IMR-90 (cell line): ENCODE measurements at regions not wholly inside any gene's neighbourhood (a gene's known extent, or its start where the extent isn't known, plus 50 kb on each side); places are given as distances from the start of the nearest gene placed in this dataset.

ENCODE experiments used
- ATAC-seq: fragments of 200-7000 bp; cut with Tn5 transposase; 2 replicates; pipeline ENCODE4 v1.9.1; 2020; ENCODE audit warnings: low read depth, mild to moderate bottlenecking, moderate library complexity
- BruUV-seq: library from RNA; stranded (reverse); fragments of 400-500 nt; replicated peaks from 2 replicates; lab custom pipeline; 2021; lab: Mats Ljungman, UMichigan
- CTCF ChIA-PET: fragments of 300-600 bp; formaldehyde crosslinking; extraction: SDS; loops from one replicate; lab custom pipeline; 2021; ENCODE audit warnings: antibody characterized with exemption; lab: Yijun Ruan, JAX
- POLR2A ChIA-PET: fragments of 300-600 bp; sonication (Branson Sonifier 250); formaldehyde crosslinking; loops from one replicate; lab custom pipeline; 2022; ENCODE audit warnings: antibody characterized with exemption; ENCODE audit not compliant: unreplicated experiment; lab: Charles Lee
- DNase-seq: peaks from one replicate; pipeline ENCODE4 v3.0.0; 2013
- H2AFZ ChIP-seq: replicated peaks from 2 replicates; pipeline ENCODE3; 2013; ENCODE audit warnings: low read length, mild to moderate bottlenecking; ENCODE audit not compliant: poor library complexity
- H2AK5ac ChIP-seq: 2 replicates; pipeline ENCODE4 v1.6.1; 2013; ENCODE audit warnings: low read depth, low read length, inconsistent platforms
- H2AK9ac ChIP-seq: replicated peaks from 2 replicates; pipeline ENCODE3; 2013; ENCODE audit warnings: mild to moderate bottlenecking, low read depth, low read length, moderate library complexity; ENCODE audit not compliant: poor library complexity
- H2BK120ac ChIP-seq: 2 replicates; pipeline ENCODE4 v1.6.1; 2013; ENCODE audit warnings: low read depth, low read length, inconsistent platforms
- H2BK15ac ChIP-seq: 3 replicates; pipeline ENCODE4 v1.6.1; 2013; ENCODE audit warnings: low read depth, low read length, inconsistent platforms
- H2BK20ac ChIP-seq: 2 replicates; pipeline ENCODE4 v1.6.1; 2013; ENCODE audit warnings: low read depth, mild to moderate bottlenecking, inconsistent platforms, low read length, moderate library complexity
- H2BK5ac ChIP-seq: 2 replicates; pipeline ENCODE4 v1.6.1; 2013; ENCODE audit warnings: mild to moderate bottlenecking, low read depth, low read length, inconsistent platforms; ENCODE audit not compliant: poor library complexity, severe bottlenecking
- H3K14ac ChIP-seq: replicated peaks from 2 replicates; pipeline ENCODE4 v1.6.1; 2013; ENCODE audit warnings: low read depth, low read length, inconsistent platforms
- H3K18ac ChIP-seq: 2 replicates; pipeline ENCODE4 v1.6.1; 2013; ENCODE audit warnings: low read depth, low read length, control low read depth
- H3K23ac ChIP-seq: 2 replicates; pipeline ENCODE4 v1.6.1; 2013; ENCODE audit warnings: low read depth, low read length, inconsistent platforms
- H3K27ac ChIP-seq: 2 replicates; pipeline ENCODE4 v1.5.1; 2013; ENCODE audit warnings: mild to moderate bottlenecking, control low read depth, low read length; ENCODE audit not compliant: insufficient read depth
- H3K27me3 ChIP-seq: 2 replicates; pipeline ENCODE4 v1.6.1; 2013; ENCODE audit warnings: low read length; ENCODE audit not compliant: control insufficient read depth, insufficient read depth
- H3K36me3 ChIP-seq: 2 replicates; pipeline ENCODE4 v1.6.1; 2013; ENCODE audit warnings: low read length, mixed read lengths; ENCODE audit not compliant: control insufficient read depth, insufficient read depth
- H3K4ac ChIP-seq: 2 replicates; pipeline ENCODE4 v1.6.1; 2013; ENCODE audit warnings: low read depth, low read length, inconsistent platforms
- H3K4me1 ChIP-seq: 2 replicates; pipeline ENCODE4 v1.6.1; 2013; ENCODE audit warnings: low read length, mixed read lengths; ENCODE audit not compliant: control insufficient read depth, insufficient read depth
- H3K4me2 ChIP-seq: 2 replicates; pipeline ENCODE4 v1.6.1; 2013; ENCODE audit warnings: low read depth, mild to moderate bottlenecking, control low read depth, low read length, moderate library complexity
- H3K4me3 ChIP-seq: 2 replicates; pipeline ENCODE4 v1.5.1; 2013; ENCODE audit warnings: low read depth, mild to moderate bottlenecking, control low read depth, low read length, moderate library complexity; ENCODE audit not compliant: insufficient read depth
- H3K56ac ChIP-seq: 2 replicates; pipeline ENCODE4 v1.6.1; 2013; ENCODE audit warnings: low read length, inconsistent platforms; ENCODE audit not compliant: insufficient read depth; ENCODE audit errors: extremely low read depth
- H3K79me1 ChIP-seq, 2 experiments: 2 replicates each; pipeline ENCODE4 v1.6.1; 2013; ENCODE audit warnings: low read length in 2 of 2, inconsistent platforms in 1 of 2, low read depth in 1 of 2
- H3K9ac ChIP-seq: 2 replicates; pipeline ENCODE4 v1.6.1; 2013; ENCODE audit warnings: low read depth, low read length, control low read depth
- H3K9me1 ChIP-seq: 2 replicates; pipeline ENCODE4 v1.6.1; 2013; ENCODE audit warnings: low read length, inconsistent platforms; ENCODE audit not compliant: insufficient read depth
- H3K9me3 ChIP-seq: 2 replicates; pipeline ENCODE4 v1.6.1; 2013; ENCODE audit warnings: low read length; ENCODE audit not compliant: control insufficient read depth, insufficient read depth
- H4K20me1 ChIP-seq: 2 replicates; pipeline ENCODE4 v1.6.1; 2013; ENCODE audit warnings: low read length, inconsistent platforms; ENCODE audit not compliant: insufficient read depth
- H4K5ac ChIP-seq: 2 replicates; pipeline ENCODE4 v1.6.1; 2013; ENCODE audit warnings: mild to moderate bottlenecking, low read depth, low read length, control low read depth
- H4K8ac ChIP-seq, 2 experiments: 2 replicates each; pipeline ENCODE4 v1.6.1; 2013; ENCODE audit warnings: low read depth in 2 of 2, low read length in 2 of 2, control low read depth in 1 of 2, inconsistent platforms in 1 of 2
- H4K91ac ChIP-seq: 2 replicates; pipeline ENCODE4 v1.6.1; 2013; ENCODE audit warnings: low read depth, low read length, inconsistent platforms; ENCODE audit not compliant: insufficient read depth
- BHLHE40 ChIP-seq: fragments of 150-350 bp; IDR thresholded peaks from 2 replicates; pipeline ENCODE4 v1.6.1; 2016; ENCODE audit warnings: mild to moderate bottlenecking, low read depth, low read length
- CHD1 ChIP-seq: IDR thresholded peaks from 2 replicates; pipeline ENCODE4 v1.6.1; 2012; ENCODE audit warnings: low read depth, low read length, improper control_type of control experiment
- FOS ChIP-seq: fragments of 150-350 bp; IDR thresholded peaks from 2 replicates; pipeline ENCODE4 v1.6.1; 2016; ENCODE audit warnings: low read depth, low read length
- MAFK ChIP-seq: IDR thresholded peaks from 2 replicates; pipeline ENCODE4 v1.6.1; 2012; ENCODE audit warnings: low read depth, low read length, improper control_type of control experiment
- MAZ ChIP-seq: IDR thresholded peaks from 2 replicates; pipeline ENCODE4 v1.6.1; 2012; ENCODE audit warnings: low read depth, mild to moderate bottlenecking, low read length, improper control_type of control experiment, moderate library complexity, borderline replicate concordance
- MXI1 ChIP-seq: IDR thresholded peaks from 2 replicates; pipeline ENCODE4 v1.6.1; 2012; ENCODE audit warnings: low read depth, mild to moderate bottlenecking, low read length, moderate library complexity, borderline replicate concordance
- NFE2L2 ChIP-seq: fragments of 150-350 bp; IDR thresholded peaks from 2 replicates; pipeline ENCODE4 v1.6.1; 2016; ENCODE audit warnings: low read depth, mild to moderate bottlenecking, low read length
- POLR2A ChIP-seq: IDR thresholded peaks from 2 replicates; pipeline ENCODE4 v1.6.1; 2012; ENCODE audit warnings: mild to moderate bottlenecking, low read depth, low read length
- RAD21 ChIP-seq: IDR thresholded peaks from 2 replicates; pipeline ENCODE4 v1.6.1; 2012; ENCODE audit warnings: low read length, improper control_type of control experiment
- RCOR1 ChIP-seq: IDR thresholded peaks from 2 replicates; pipeline ENCODE4 v1.6.1; 2012; ENCODE audit warnings: mild to moderate bottlenecking, low read length, improper control_type of control experiment; ENCODE audit not compliant: insufficient replicate concordance
- SMC3 ChIP-seq: fragments of 150-350 bp; IDR thresholded peaks from 2 replicates; pipeline ENCODE4 v1.6.1; 2016; ENCODE audit warnings: low read depth, mild to moderate bottlenecking, antibody characterized with exemption, low read length, moderate library complexity
- WGBS, 2 experiments: methylation state at CpG; one replicate each; pipeline versions ENCODE4 v1.1.5 to v1.1.7; 2013; ENCODE audit warnings: missing lambda C conversion rate in 2 of 2; ENCODE audit not compliant: insufficient read length in 1 of 2; ENCODE audit errors: extremely low coverage in 2 of 2; 5-methylcytosine and 5-hydroxymethylcytosine counted together
- dilution Hi-C: fragments of 300-500 bp; cut with HindIII; formaldehyde crosslinking; loops from one replicate; pipeline ENCODE4 v1.14.3; 2018; ENCODE audit warnings: low sequenced_read_pairs; ENCODE audit not compliant: unreplicated experiment
- in situ Hi-C: fragments of 300-500 bp; cut with MboI; formaldehyde crosslinking; loops from 3 replicates; pipeline ENCODE4 v1.14.3; 2019; ENCODE audit warnings: low sequenced_read_pairs, inconsistent platforms, mixed read lengths
- intact Hi-C: fragments of 100-400 bp; cut with micrococcal nuclease; formaldehyde crosslinking; loops from 2 replicates; pipeline ENCODE4 v1.10.0; 2022

DNA sequence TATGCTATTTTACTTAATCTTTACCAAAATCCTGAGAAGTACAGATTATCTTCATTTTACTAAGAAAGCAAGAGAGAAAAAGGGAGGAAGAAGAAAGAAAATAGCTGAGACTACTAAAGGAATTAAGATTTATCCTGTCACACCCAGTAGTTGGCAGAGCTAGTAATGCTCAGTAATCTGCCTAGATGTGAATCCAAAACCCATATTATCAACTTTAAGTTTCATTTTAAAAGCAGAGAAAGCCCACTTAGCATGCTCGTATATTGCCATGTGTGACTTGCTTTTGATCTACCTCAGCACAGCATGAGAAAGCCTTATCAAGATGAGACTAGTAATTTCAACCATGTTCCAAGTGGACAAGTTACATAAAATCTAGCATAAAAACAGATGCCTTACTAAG lies 451.5 kb downstream of the TENT5A start:
- no peak overlapping the region for H2BK120ac ChIP-seq
- H2AK9ac ChIP-seq, result no peak overlapping the region
- H4K8ac ChIP-seq, result no peak overlapping the region
- no peak overlapping the region for H3K4ac ChIP-seq
- H3K56ac ChIP-seq, result no peak overlapping the region
- H3K18ac ChIP-seq, result no peak overlapping the region
- H3K23ac ChIP-seq, result no peak overlapping the region
- no peak overlapping the region for H3K9ac ChIP-seq
- H2AK5ac ChIP-seq, result no peak overlapping the region
- H2BK20ac ChIP-seq, result no peak overlapping the region
- ATAC-seq (no peak), DNase-seq (no peak)
- no peak overlapping the region for H4K5ac ChIP-seq
- no peaks in the 10 kb centered on the region for H4K20me1 ChIP-seq
- in situ Hi-C loops, result no loop called here
- H3K4me2 ChIP-seq, result no peak overlapping the region
- no peaks in the 10 kb centered on the region for H3K79me1 ChIP-seq
- TF ChIP-seq RCOR1 (no peak), CHD1 (no peak), BHLHE40 (no peak), FOS (no peak), RAD21 (no peak), MAFK (no peak), MXI1 (no peak), MAZ (no peak), SMC3 (no peak), NFE2L2 (no peak), POLR2A (no peak)
- no peak overlapping the region for H3K27ac ChIP-seq
- no peak overlapping the region for H2AFZ ChIP-seq
- H3K9me3 ChIP-seq, result no peaks in the 10 kb centered on the region
- H2BK15ac ChIP-seq, result no peak overlapping the region
- ChIA-PET CTCF (interaction anchor here (0.8 kb wide), 1 partner anchor 9 kb away, joined by 3 read pairs; no protein-coding TSS in a partner anchor), POLR2A (no interaction called here)
- WGBS, 2 experiments, result 0% methylated on average over 1 of the region's 1 CpG; no CpG with 5 or more reads in 1 of the 2 experiments
- H2BK5ac ChIP-seq, result no peak overlapping the region
- H3K4me1 ChIP-seq, result no peaks in the 10 kb centered on the region
- H3K36me3 ChIP-seq, result no peaks in the 10 kb centered on the region
- H3K9me1 ChIP-seq, result no peaks in the 10 kb centered on the region
- H3K4me3 ChIP-seq, result no peak overlapping the region
- no TSS peak for BruUV-seq
- dilution Hi-C loops, result no loop called here
- intact Hi-C loops, result no loop called here
- no peak overlapping the region for H4K91ac ChIP-seq
- no peak overlapping the region for H3K14ac ChIP-seq
- no peaks in the 10 kb centered on the region for H3K27me3 ChIP-seq
